H1 (cell line): ENCODE measurements at regions not wholly inside any gene's neighbourhood (a gene's known extent, or its start where the extent isn't known, plus 50 kb on each side); places are given as distances from the start of the nearest gene placed in this dataset.
A peak's percentile ranks its signal among the peaks of the same experiment; 100 is the strongest.

Source experiments
- CTCF ChIA-PET: fragments of 300-600 bp; sonication (Branson Sonifier 250); formaldehyde crosslinking; loops from one replicate; lab custom pipeline; 2021; ENCODE audit not compliant: partially characterized antibody; lab: Charles Lee
- POLR2A ChIA-PET: fragments of 300-600 bp; sonication (Branson Sonifier 250); formaldehyde crosslinking; loops from one replicate; lab custom pipeline; 2021; ENCODE audit warnings: inconsistent platforms; ENCODE audit not compliant: partially characterized antibody; lab: Charles Lee
- DNase-seq, 2 experiments: peaks; one replicate each; pipeline versions ENCODE4 v3.0.0 to v3.0.0-alpha.2; 2010 to 2022; ENCODE audit warnings: low spot score in 2 of 2, low read depth in 1 of 2, mixed read lengths in 1 of 2
- FAIRE-seq: peaks from 2 replicates; lab custom pipeline; 2011; peaks lifted over from hg19 to GRCh38; lab: Jason Lieb, UNC
- H2AFZ ChIP-seq: 2 replicates; pipeline ENCODE4 v1.8.1; 2012; ENCODE audit warnings: low read length, inconsistent platforms
- H2AK5ac ChIP-seq: 2 replicates; pipeline ENCODE4 v1.6.1; 2013; ENCODE audit warnings: low read depth, low read length
- H2BK120ac ChIP-seq: replicated peaks from 2 replicates; pipeline ENCODE3; 2013; ENCODE audit warnings: low read depth, low read length, inconsistent platforms
- H2BK12ac ChIP-seq: 2 replicates; pipeline ENCODE4 v1.6.1; 2013; ENCODE audit warnings: low read depth, low read length
- H2BK15ac ChIP-seq: 2 replicates; pipeline ENCODE4 v1.6.1; 2013; ENCODE audit warnings: low read length
- H2BK20ac ChIP-seq: 2 replicates; pipeline ENCODE4 v1.6.1; 2013; ENCODE audit warnings: low read length
- H2BK5ac ChIP-seq: 2 replicates; pipeline ENCODE4 v1.6.1; 2013; ENCODE audit warnings: low read depth, low read length
- H3K14ac ChIP-seq: 2 replicates; pipeline ENCODE4 v1.6.1; 2013; ENCODE audit warnings: inconsistent platforms; ENCODE audit not compliant: insufficient read length
- H3K18ac ChIP-seq: 2 replicates; pipeline ENCODE4 v1.6.1; 2013; ENCODE audit warnings: low read length; ENCODE audit errors: extremely low read depth
- H3K23ac ChIP-seq: 2 replicates; pipeline ENCODE4 v1.6.1; 2013; ENCODE audit warnings: inconsistent platforms; ENCODE audit not compliant: insufficient read length
- H3K23me2 ChIP-seq: 2 replicates; pipeline ENCODE4 v1.6.1; 2013; ENCODE audit warnings: low read depth, low read length
- H3K27ac ChIP-seq: 2 replicates; pipeline ENCODE4 v1.6.1; 2011; ENCODE audit warnings: low read depth, low read length, inconsistent platforms
- H3K27me3 ChIP-seq, 4 experiments: replicated peaks in 1 of 4; 1 replicate in 1 of 4; 2 replicates in 3 of 4; pipeline versions ENCODE4 v1.6.1 to v1.8.1; 2011 to 2013; ENCODE audit warnings: low read length in 3 of 4, mild to moderate bottlenecking in 3 of 4, inconsistent platforms in 2 of 4, mixed read lengths in 2 of 4, moderate library complexity in 1 of 4; ENCODE audit not compliant: control insufficient read depth in 3 of 4, insufficient read depth in 3 of 4; ENCODE audit errors: extremely low read depth in 1 of 4
- H3K36me3 ChIP-seq, 4 experiments: 2 replicates each; pipeline versions ENCODE4 v1.6.1 to v1.8.1; 2011 to 2013; ENCODE audit warnings: mild to moderate bottlenecking in 4 of 4, low read length in 3 of 4, moderate library complexity in 2 of 4, control low read depth in 1 of 4, inconsistent platforms in 1 of 4; ENCODE audit not compliant: insufficient read depth in 4 of 4, control insufficient read depth in 2 of 4
- H3K4ac ChIP-seq: replicated peaks from 2 replicates; pipeline ENCODE3; 2013; ENCODE audit warnings: low read length, low read depth, mixed read lengths, inconsistent platforms; ENCODE audit not compliant: insufficient read length
- H3K4me1 ChIP-seq, 4 experiments: replicated peaks in 1 of 4; 1 replicate in 1 of 4; 2 replicates in 3 of 4; pipeline versions ENCODE4 v1.6.1 to v1.8.1; 2011 to 2013; ENCODE audit warnings: low read length in 3 of 4, inconsistent platforms in 2 of 4, mixed read lengths in 1 of 4; ENCODE audit not compliant: insufficient read depth in 4 of 4, control insufficient read depth in 3 of 4
- H3K4me2 ChIP-seq, 2 experiments: 2 replicates each; pipeline versions ENCODE4 v1.6.1 to v1.8.1; 2011 to 2013; ENCODE audit warnings: low read depth in 2 of 2, low read length in 2 of 2, control low read depth in 1 of 2, inconsistent platforms in 1 of 2, mild to moderate bottlenecking in 1 of 2; ENCODE audit not compliant: insufficient read depth in 1 of 2
- H3K4me3 ChIP-seq, 4 experiments: fragments of 200-600, 300-600 bp in 1 of 4; sonication (generic), shearing (Covaris generic), sonication (Bioruptor Twin) in 1 of 4; 2 replicates each; pipeline versions ENCODE4 v1.5.1 to v1.8.1; 2011 to 2016; ENCODE audit warnings: low read length in 4 of 4, low read depth in 3 of 4, control low read depth in 2 of 4, inconsistent platforms in 2 of 4, mild to moderate bottlenecking in 2 of 4, mixed read lengths in 1 of 4, moderate library complexity in 1 of 4; ENCODE audit not compliant: insufficient read depth in 2 of 4; ENCODE audit errors: extremely low read depth in 1 of 4
- H3K56ac ChIP-seq: replicated peaks from 2 replicates; pipeline ENCODE3; 2013; ENCODE audit warnings: low read depth, mild to moderate bottlenecking, mixed read lengths, low read length, inconsistent platforms; ENCODE audit not compliant: insufficient read length
- H3K79me1 ChIP-seq: 2 replicates; pipeline ENCODE4 v1.6.1; 2013; ENCODE audit warnings: low read depth, low read length, control low read depth
- H3K79me2 ChIP-seq, 2 experiments: 2 replicates each; pipeline versions ENCODE4 v1.6.1 to v1.8.1; 2012 to 2013; ENCODE audit warnings: low read length in 2 of 2, mild to moderate bottlenecking in 2 of 2, inconsistent platforms in 1 of 2; ENCODE audit not compliant: insufficient read depth in 2 of 2, control insufficient read depth in 1 of 2
- H3K9ac ChIP-seq, 4 experiments: replicated peaks in 1 of 4; 1 replicate in 1 of 4; 2 replicates in 3 of 4; pipeline versions ENCODE4 v1.6.1 to v1.8.1; 2011 to 2013; ENCODE audit warnings: low read depth in 3 of 4, low read length in 3 of 4, control low read depth in 2 of 4, mild to moderate bottlenecking in 2 of 4, moderate library complexity in 2 of 4, inconsistent platforms in 1 of 4; ENCODE audit errors: extremely low read depth in 1 of 4
- H3K9me3 ChIP-seq, 2 experiments: 2 replicates each; pipeline versions ENCODE4 v1.6.1 to v1.8.1; 2012 to 2013; ENCODE audit warnings: mild to moderate bottlenecking in 2 of 2, moderate library complexity in 2 of 2, control low read depth in 1 of 2, inconsistent platforms in 1 of 2, low read depth in 1 of 2, low read length in 1 of 2, mixed read lengths in 1 of 2; ENCODE audit not compliant: insufficient read depth in 2 of 2
- H4K20me1 ChIP-seq, 2 experiments: replicated peaks in 1 of 2; 2 replicates each; pipeline versions ENCODE3 to v1.8.1; 2011 to 2013; ENCODE audit warnings: inconsistent platforms in 2 of 2, low read length in 2 of 2, mild to moderate bottlenecking in 1 of 2; ENCODE audit not compliant: insufficient read depth in 2 of 2, control insufficient read depth in 1 of 2
- H4K5ac ChIP-seq: 2 replicates; pipeline ENCODE4 v1.6.1; 2013; ENCODE audit warnings: low read length, low read depth, mixed read lengths, inconsistent platforms; ENCODE audit not compliant: insufficient read length
- H4K8ac ChIP-seq: 2 replicates; pipeline ENCODE4 v1.8.0; 2013; ENCODE audit warnings: mild to moderate bottlenecking, moderate library complexity, low read length, inconsistent platforms; ENCODE audit not compliant: insufficient read depth; ENCODE audit errors: extremely low read depth
- H4K91ac ChIP-seq: replicated peaks from 2 replicates; pipeline ENCODE3; 2013; ENCODE audit warnings: low read length, mixed read lengths, inconsistent platforms; ENCODE audit not compliant: insufficient read length
- CTCF ChIP-seq, 3 experiments: IDR thresholded peaks; 1 replicate in 2 of 3; 2 replicates in 1 of 3; pipeline versions ENCODE4 v1.5.1 to v1.6.1; 2011; ENCODE audit warnings: low read length in 3 of 3, mild to moderate bottlenecking in 3 of 3, inconsistent platforms in 2 of 3, low read depth in 1 of 3, moderate library complexity in 1 of 3; ENCODE audit not compliant: insufficient read depth in 1 of 3; ENCODE audit errors: control extremely low read depth in 1 of 3
- NRF1 ChIP-seq: IDR thresholded peaks from 2 replicates; pipeline ENCODE4 v1.6.1; 2011; ENCODE audit warnings: mild to moderate bottlenecking, low read depth, low read length, improper control_type of control experiment
- WGBS, 2 experiments: shearing (Covaris generic) in 1 of 2; methylation state at CpG; one replicate each; pipeline versions ENCODE4 v1.1.6 to v1.1.7; 2013 to 2015; ENCODE audit warnings: low lambda C conversion rate in 2 of 2, mixed read lengths in 2 of 2, inconsistent platforms in 1 of 2, low coverage in 1 of 2, missing lambda C conversion rate in 1 of 2; ENCODE audit not compliant: insufficient replicate concordance in 2 of 2, insufficient coverage in 1 of 2, insufficient read length in 1 of 2; ENCODE audit errors: extremely low coverage in 1 of 2, missing lambda C conversion rate in 1 of 2; 5-methylcytosine and 5-hydroxymethylcytosine counted together

GRCh38 chr5:125194883-125195282, 448.4 kb upstream of the ZNF608 start:
- no peak overlapping the region for H3K14ac ChIP-seq
- DNase-seq (no peak), FAIRE-seq (no peak)
- H4K91ac ChIP-seq: no peak overlapping the region
- no peaks in the 10 kb centered on the region for H3K9me3 ChIP-seq
- no peak overlapping the region for H4K5ac ChIP-seq
- 88% methylated on average over 6 of the region's 6 CpGs; no CpG with 5 or more reads in 1 of the 2 experiments for WGBS, 2 experiments
- H4K20me1 ChIP-seq: no peaks in the 10 kb centered on the region
- H3K79me1 ChIP-seq: no peaks in the 10 kb centered on the region
- H2BK15ac ChIP-seq: no peak overlapping the region
- H3K4me3 ChIP-seq: no peak overlapping the region
- H3K27me3 ChIP-seq: no peaks in the 10 kb centered on the region
- H3K36me3 ChIP-seq: no peaks in the 10 kb centered on the region
- peaks cover 2 to 21% (median 9%) of the 10 kb centered on the region in 4 experiments for H3K4me1 ChIP-seq
- H3K18ac ChIP-seq: no peak overlapping the region
- no peak overlapping the region for H3K27ac ChIP-seq
- no peak overlapping the region for H2BK12ac ChIP-seq
- no peak overlapping the region for H3K9ac ChIP-seq
- TF ChIP-seq NRF1 (no peak), CTCF (IDR thresholded peaks at IDR 0.05; ENCODE audit: control extremely low read depth in 1 of 3, insufficient read depth in 1 of 3, low read depth in 1 of 3, low read length in 3 of 3) (peak in 2 of 3 experiments; percentile 25 to 31; a peak in 2 of 4 replicates)
- H3K79me2 ChIP-seq: no peaks in the 10 kb centered on the region
- ChIA-PET POLR2A (no interaction called here), CTCF (interaction anchor here (1.5 to 1.7 kb wide), 2 partner anchors 49 to 233 kb away, joined by 3 to 4 read pairs; no protein-coding TSS in a partner anchor)
- H3K4ac ChIP-seq: no peak overlapping the region
- H2AK5ac ChIP-seq: no peak overlapping the region
- H3K56ac ChIP-seq: no peak overlapping the region
- no peak overlapping the region for H4K8ac ChIP-seq
- H3K23me2 ChIP-seq: no peaks in the 10 kb centered on the region
- no peak overlapping the region for H3K23ac ChIP-seq
- H2BK120ac ChIP-seq: no peak overlapping the region
- no peak overlapping the region for H2AFZ ChIP-seq
- no peak overlapping the region for H2BK20ac ChIP-seq
- H3K4me2 ChIP-seq: no peak overlapping the region
- H2BK5ac ChIP-seq: no peak overlapping the region
